DND-41 (cell line): ENCODE measurements at regions not wholly inside any gene's neighbourhood (a gene's known extent, or its start where the extent isn't known, plus 50 kb on each side); places are given as distances from the start of the nearest gene placed in this dataset.

ENCODE experiments used
- ATAC-seq: fragments of 200-7000 bp; cut with Tn5 transposase; 3 replicates; pipeline ENCODE4 v1.9.1; 2021; ENCODE audit warnings: low read depth; ENCODE audit not compliant: insufficient read depth
- DNase-seq: peaks from one replicate; pipeline ENCODE4 v3.0.0-alpha.2; 2020
- H2AFZ ChIP-seq: 2 replicates; pipeline ENCODE4 v1.6.0; 2012; ENCODE audit warnings: low read depth, low read length
- H3K27ac ChIP-seq: 2 replicates; pipeline ENCODE4 v1.5.1; 2012; ENCODE audit warnings: low read length, inconsistent platforms
- H3K27me3 ChIP-seq: fragments of 200-600 bp; sonication (generic); 2 replicates; pipeline ENCODE4 v1.6.0; 2012; ENCODE audit warnings: low read length, mild to moderate bottlenecking, inconsistent platforms; ENCODE audit not compliant: insufficient read depth, poor library complexity
- H3K36me3 ChIP-seq: 2 replicates; pipeline ENCODE4 v1.5.1; 2012; ENCODE audit warnings: low read length, inconsistent platforms; ENCODE audit not compliant: insufficient read depth
- H3K4me1 ChIP-seq: 2 replicates; pipeline ENCODE4 v1.5.1; 2012; ENCODE audit warnings: mild to moderate bottlenecking, low read length; ENCODE audit not compliant: insufficient read depth
- H3K4me2 ChIP-seq: 2 replicates; pipeline ENCODE4 v1.6.0; 2012; ENCODE audit warnings: mild to moderate bottlenecking, moderate library complexity, low read length, inconsistent platforms; ENCODE audit not compliant: insufficient read depth
- H3K4me3 ChIP-seq, 2 experiments: fragments of 200-600 bp in 1 of 2; shearing (Covaris generic) in 1 of 2; 2 replicates each; pipeline ENCODE4 v1.5.1; 2012 to 2016; ENCODE audit warnings: inconsistent platforms in 2 of 2, low read length in 2 of 2, mild to moderate bottlenecking in 2 of 2, low read depth in 1 of 2, moderate library complexity in 1 of 2
- H3K79me2 ChIP-seq: 2 replicates; pipeline ENCODE4 v1.6.0; 2012; ENCODE audit warnings: low read length, inconsistent platforms; ENCODE audit not compliant: insufficient read depth
- H3K9ac ChIP-seq: 2 replicates; pipeline ENCODE4 v1.6.0; 2012; ENCODE audit warnings: low read depth, mild to moderate bottlenecking, inconsistent platforms, low read length, moderate library complexity
- H3K9me3 ChIP-seq: 2 replicates; pipeline ENCODE4 v1.5.1; 2012; ENCODE audit warnings: low read length, moderate library complexity, mild to moderate bottlenecking, inconsistent platforms; ENCODE audit not compliant: insufficient read depth, severe bottlenecking
- H4K20me1 ChIP-seq: 2 replicates; pipeline ENCODE4 v1.6.0; 2012; ENCODE audit warnings: low read length; ENCODE audit not compliant: insufficient read depth
- EZH2 ChIP-seq: IDR thresholded peaks from 3 replicates; pipeline ENCODE4 v1.6.1; 2012; ENCODE audit warnings: borderline replicate concordance, low read depth, mild to moderate bottlenecking, moderate library complexity, low read length, inconsistent platforms; ENCODE audit not compliant: severe bottlenecking
- TF ChIP-seq, protein P1 (sequence below): IDR thresholded peaks from 2 replicates; pipeline ENCODE4 v1.5.1; 2012; ENCODE audit warnings: borderline replicate concordance, low read length, moderate library complexity, mild to moderate bottlenecking; ENCODE audit not compliant: poor library complexity, severe bottlenecking; ENCODE audit errors: extremely low read depth

GRCh38 chr18:37937287-37937686 is 371.7 kb upstream of the CELF4 start:
- DNase-seq (no peak), ATAC-seq (no peak)
- Histone ChIP-seq H4K20me1 (no peaks in the 10 kb centered on the region), H3K4me3 (no peak overlapping the region), H3K4me1 (no peaks in the 10 kb centered on the region), H3K9ac (no peak overlapping the region), H3K79me2 (no peaks in the 10 kb centered on the region), H3K27ac (no peak overlapping the region), H3K4me2 (no peak overlapping the region), H3K36me3 (no peaks in the 10 kb centered on the region), H3K9me3 (no peaks in the 10 kb centered on the region), H2AFZ (no peak overlapping the region), H3K27me3 (no peaks in the 10 kb centered on the region)
- TF ChIP-seq, protein P1, sequence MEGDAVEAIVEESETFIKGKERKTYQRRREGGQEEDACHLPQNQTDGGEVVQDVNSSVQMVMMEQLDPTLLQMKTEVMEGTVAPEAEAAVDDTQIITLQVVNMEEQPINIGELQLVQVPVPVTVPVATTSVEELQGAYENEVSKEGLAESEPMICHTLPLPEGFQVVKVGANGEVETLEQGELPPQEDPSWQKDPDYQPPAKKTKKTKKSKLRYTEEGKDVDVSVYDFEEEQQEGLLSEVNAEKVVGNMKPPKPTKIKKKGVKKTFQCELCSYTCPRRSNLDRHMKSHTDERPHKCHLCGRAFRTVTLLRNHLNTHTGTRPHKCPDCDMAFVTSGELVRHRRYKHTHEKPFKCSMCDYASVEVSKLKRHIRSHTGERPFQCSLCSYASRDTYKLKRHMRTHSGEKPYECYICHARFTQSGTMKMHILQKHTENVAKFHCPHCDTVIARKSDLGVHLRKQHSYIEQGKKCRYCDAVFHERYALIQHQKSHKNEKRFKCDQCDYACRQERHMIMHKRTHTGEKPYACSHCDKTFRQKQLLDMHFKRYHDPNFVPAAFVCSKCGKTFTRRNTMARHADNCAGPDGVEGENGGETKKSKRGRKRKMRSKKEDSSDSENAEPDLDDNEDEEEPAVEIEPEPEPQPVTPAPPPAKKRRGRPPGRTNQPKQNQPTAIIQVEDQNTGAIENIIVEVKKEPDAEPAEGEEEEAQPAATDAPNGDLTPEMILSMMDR = no peak
- TF ChIP-seq EZH2 = no peak

GRCh38 chr18:37935086-37935485 is 369.5 kb upstream of the CELF4 start:
- Histone ChIP-seq H3K4me2 (no peak overlapping the region), H3K27me3 (no peaks in the 10 kb centered on the region), H3K36me3 (no peaks in the 10 kb centered on the region), H3K27ac (no peak overlapping the region), H3K79me2 (no peaks in the 10 kb centered on the region), H4K20me1 (no peaks in the 10 kb centered on the region), H3K9me3 (no peaks in the 10 kb centered on the region), H3K4me3 (no peak overlapping the region), H2AFZ (no peak overlapping the region), H3K9ac (no peak overlapping the region), H3K4me1 (no peaks in the 10 kb centered on the region)
- no peak for ATAC-seq
- no peak for TF ChIP-seq EZH2
- TF ChIP-seq, protein P1 = no peak
- no peak for DNase-seq

- Histone ChIP-seq H3K27me3 (no peaks in the 10 kb centered on the region), H3K4me3 (no peak overlapping the region), H4K20me1 (no peaks in the 10 kb centered on the region), H2AFZ (no peak overlapping the region), H3K9me3 (no peaks in the 10 kb centered on the region), H3K27ac (no peak overlapping the region), H3K9ac (no peak overlapping the region), H3K79me2 (no peaks in the 10 kb centered on the region), H3K4me2 (no peak overlapping the region), H3K4me1 (no peaks in the 10 kb centered on the region), H3K36me3 (no peaks in the 10 kb centered on the region)
- ATAC-seq = no peak
- TF ChIP-seq EZH2 = no peak
- TF ChIP-seq, protein P1 = no peak
- DNase-seq = no peak
Observed at GRCh38 chr18:37930640-37931039, 365.0 kb upstream of the CELF4 start.

GRCh38 chr18:37922162-37922561 is 356.6 kb upstream of the CELF4 start:
- no peaks in the 10 kb centered on the region for H3K79me2 ChIP-seq
- H3K4me2 ChIP-seq = no peak overlapping the region
- H3K4me1 ChIP-seq = no peaks in the 10 kb centered on the region
- H3K36me3 ChIP-seq = no peaks in the 10 kb centered on the region
- no peaks in the 10 kb centered on the region for H3K27me3 ChIP-seq
- no peak overlapping the region for H3K4me3 ChIP-seq
- no peaks in the 10 kb centered on the region for H3K9me3 ChIP-seq
- DNase-seq = no peak
- no peak overlapping the region for H3K27ac ChIP-seq
- no peak overlapping the region for H3K9ac ChIP-seq
- H4K20me1 ChIP-seq = no peaks in the 10 kb centered on the region
- ATAC-seq = no peak
- H2AFZ ChIP-seq = no peak overlapping the region
- TF ChIP-seq, protein P1 = no peak
- TF ChIP-seq EZH2 = no peak
